Rectal smooth muscle tissue (tissue), 1 donor: ENCODE measurements at regions not wholly inside any gene's neighbourhood (a gene's known extent, or its start where the extent isn't known, plus 50 kb on each side); places are given as distances from the start of the nearest gene placed in this dataset.

Experiments
- H3K27ac ChIP-seq: one replicate; pipeline ENCODE4 v1.7.0; 2013; ENCODE audit warnings: low read depth, low read length, inconsistent platforms
- H3K27me3 ChIP-seq: one replicate; pipeline ENCODE4 v1.7.0; 2013; ENCODE audit warnings: low read length; ENCODE audit not compliant: control insufficient read depth, insufficient read depth
- H3K36me3 ChIP-seq: one replicate; pipeline ENCODE4 v1.7.0; 2013; ENCODE audit warnings: low read length; ENCODE audit not compliant: control insufficient read depth, insufficient read depth
- H3K4me1 ChIP-seq: one replicate; pipeline ENCODE4 v1.7.0; 2013; ENCODE audit warnings: low read length; ENCODE audit not compliant: control insufficient read depth, insufficient read depth
- H3K4me3 ChIP-seq: one replicate; pipeline ENCODE4 v1.7.0; 2013; ENCODE audit warnings: low read length
- H3K9ac ChIP-seq: one replicate; pipeline ENCODE4 v1.7.0; 2013; ENCODE audit warnings: low read length

DNA sequence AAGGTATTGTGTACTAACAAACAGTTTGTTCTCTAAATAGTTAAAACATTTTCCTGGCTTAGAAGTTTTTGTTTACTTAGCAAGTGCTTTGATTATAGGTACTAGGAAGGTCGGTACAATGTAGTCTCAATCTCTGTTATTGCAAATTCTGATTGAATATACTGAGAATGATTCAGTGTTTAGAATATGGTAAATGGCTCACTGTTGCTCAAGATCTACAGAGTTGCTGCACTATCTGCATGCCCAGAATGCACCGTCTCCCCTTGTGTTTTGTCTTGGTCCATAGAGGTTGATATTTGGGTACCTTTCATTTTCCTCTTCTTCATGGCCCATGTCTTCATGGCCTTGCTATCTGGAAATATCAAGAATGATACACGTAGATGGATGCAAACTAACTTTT, 99.6 kb downstream of the KLF6 start:
- no peak overlapping the region for H3K4me3 ChIP-seq
- H3K27me3 ChIP-seq = no peaks in the 10 kb centered on the region
- no peaks in the 10 kb centered on the region for H3K36me3 ChIP-seq
- no peak overlapping the region for H3K9ac ChIP-seq
- no peaks in the 10 kb centered on the region for H3K4me1 ChIP-seq
- no peak overlapping the region for H3K27ac ChIP-seq

DNA sequence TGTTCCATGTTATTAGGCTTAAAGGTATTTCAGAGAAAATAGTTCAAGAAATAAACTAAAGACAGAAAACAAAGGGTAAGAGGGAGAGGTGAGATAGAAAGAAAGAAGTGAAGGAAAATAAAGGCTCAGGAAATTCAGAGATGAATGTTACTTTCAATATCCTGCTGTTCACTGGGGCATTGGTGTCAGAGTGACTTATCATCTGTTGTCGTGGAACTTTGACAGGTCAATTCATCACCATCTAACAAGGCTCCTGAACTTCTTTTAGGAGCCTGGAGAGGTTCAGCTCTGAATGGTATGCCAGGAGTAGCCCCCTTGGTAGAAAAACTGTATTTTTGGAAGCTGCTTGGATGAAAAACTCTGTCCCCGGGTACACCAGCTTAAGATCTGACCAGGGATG, 100.1 kb downstream of the KLF6 start:
- H3K27me3 ChIP-seq = no peaks in the 10 kb centered on the region
- no peaks in the 10 kb centered on the region for H3K36me3 ChIP-seq
- no peak overlapping the region for H3K4me3 ChIP-seq
- H3K9ac ChIP-seq = no peak overlapping the region
- no peaks in the 10 kb centered on the region for H3K4me1 ChIP-seq
- H3K27ac ChIP-seq = no peak overlapping the region

DNA sequence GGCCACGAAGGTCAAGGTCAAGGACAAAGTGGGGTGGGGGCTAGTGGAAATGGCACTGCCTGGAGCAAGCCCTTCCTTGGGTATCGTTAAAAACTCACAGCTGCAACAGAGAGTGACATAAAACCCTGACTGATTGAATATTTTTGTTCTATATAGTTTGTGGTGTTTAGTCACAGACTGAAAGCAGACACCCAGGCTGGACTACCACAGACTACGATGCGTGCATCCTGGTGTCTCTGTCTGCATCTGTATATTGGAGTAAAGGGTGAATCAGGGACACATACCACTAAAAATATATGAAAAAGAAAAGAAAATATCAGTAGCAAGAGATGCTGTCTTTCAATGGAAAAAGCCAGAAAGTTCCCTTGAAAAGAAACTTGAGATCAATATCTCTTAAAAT, 101.4 kb downstream of the KLF6 start:
- H3K27ac ChIP-seq = no peak overlapping the region
- no peak overlapping the region for H3K4me3 ChIP-seq
- H3K9ac ChIP-seq = no peak overlapping the region
- no peaks in the 10 kb centered on the region for H3K4me1 ChIP-seq
- no peaks in the 10 kb centered on the region for H3K36me3 ChIP-seq
- H3K27me3 ChIP-seq = no peaks in the 10 kb centered on the region

DNA sequence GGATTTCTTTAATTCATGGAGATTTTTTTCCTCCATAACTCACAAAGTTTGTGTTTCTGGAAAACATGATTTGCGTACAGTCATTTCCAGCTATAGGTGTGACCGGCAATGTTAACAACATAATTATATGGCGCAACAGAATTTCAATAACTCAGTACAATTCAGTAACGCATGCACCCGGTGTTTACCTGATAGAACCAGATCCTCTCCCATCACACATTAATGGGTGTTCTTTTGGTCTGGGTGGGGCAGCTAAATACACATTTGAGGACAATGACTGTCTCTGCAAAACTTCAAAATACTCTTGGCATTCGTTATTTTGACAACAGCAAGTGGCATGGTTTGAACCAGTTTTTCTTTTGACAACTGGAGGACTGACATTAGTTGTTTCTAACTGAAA, 102.3 kb downstream of the KLF6 start:
- Histone ChIP-seq H3K4me3 (no peak overlapping the region), H3K27me3 (no peaks in the 10 kb centered on the region), H3K9ac (no peak overlapping the region), H3K27ac (no peak overlapping the region), H3K36me3 (no peaks in the 10 kb centered on the region), H3K4me1 (no peaks in the 10 kb centered on the region)

DNA sequence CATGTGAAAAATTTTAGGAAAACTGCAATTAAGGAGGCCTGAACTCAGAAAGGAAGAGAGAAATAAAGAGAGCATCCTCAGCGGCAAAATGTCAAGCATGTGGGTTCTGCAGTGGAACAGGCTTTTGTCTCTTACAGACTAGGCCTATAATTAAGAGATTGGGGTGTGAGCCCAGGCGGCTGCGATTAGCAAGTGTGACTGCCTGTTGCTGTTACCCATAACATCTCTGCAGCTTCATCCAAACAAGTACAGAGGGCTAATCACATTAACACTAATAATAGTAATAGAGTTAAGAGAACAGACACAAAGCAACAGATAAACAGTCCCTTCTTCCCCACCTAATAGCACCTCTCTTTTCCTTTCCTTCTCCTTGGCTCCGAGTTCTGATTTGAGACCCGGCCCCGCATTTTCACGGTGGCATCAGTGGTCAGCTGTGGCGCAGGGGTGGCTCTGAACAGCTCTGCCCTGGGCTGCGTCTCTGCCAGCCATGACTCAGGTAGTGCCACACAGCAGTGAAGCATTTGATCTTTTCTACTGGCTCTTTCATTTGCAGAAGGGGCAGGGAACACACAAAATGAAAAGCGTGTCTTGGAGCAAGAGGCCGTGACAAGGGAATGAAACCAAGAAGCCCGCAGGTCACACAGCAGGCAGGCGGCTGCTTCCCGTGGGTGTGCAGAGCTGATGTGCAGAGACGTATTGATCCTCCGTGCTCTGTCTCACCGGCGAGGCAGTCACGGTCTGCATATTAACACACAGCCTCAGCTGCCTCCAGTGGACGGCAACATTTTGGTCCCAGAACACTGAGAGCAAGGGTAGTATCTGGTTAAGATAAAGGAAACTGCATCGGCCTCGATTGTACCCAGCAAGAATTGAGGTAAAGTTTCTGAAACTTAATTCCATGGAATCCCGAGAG, 103.1 kb downstream of the KLF6 start:
- Histone ChIP-seq H3K9ac (no peak overlapping the region), H3K4me3 (no peak overlapping the region), H3K27me3 (no peaks in the 10 kb centered on the region), H3K27ac (no peak overlapping the region), H3K36me3 (no peaks in the 10 kb centered on the region), H3K4me1 (no peaks in the 10 kb centered on the region)

DNA sequence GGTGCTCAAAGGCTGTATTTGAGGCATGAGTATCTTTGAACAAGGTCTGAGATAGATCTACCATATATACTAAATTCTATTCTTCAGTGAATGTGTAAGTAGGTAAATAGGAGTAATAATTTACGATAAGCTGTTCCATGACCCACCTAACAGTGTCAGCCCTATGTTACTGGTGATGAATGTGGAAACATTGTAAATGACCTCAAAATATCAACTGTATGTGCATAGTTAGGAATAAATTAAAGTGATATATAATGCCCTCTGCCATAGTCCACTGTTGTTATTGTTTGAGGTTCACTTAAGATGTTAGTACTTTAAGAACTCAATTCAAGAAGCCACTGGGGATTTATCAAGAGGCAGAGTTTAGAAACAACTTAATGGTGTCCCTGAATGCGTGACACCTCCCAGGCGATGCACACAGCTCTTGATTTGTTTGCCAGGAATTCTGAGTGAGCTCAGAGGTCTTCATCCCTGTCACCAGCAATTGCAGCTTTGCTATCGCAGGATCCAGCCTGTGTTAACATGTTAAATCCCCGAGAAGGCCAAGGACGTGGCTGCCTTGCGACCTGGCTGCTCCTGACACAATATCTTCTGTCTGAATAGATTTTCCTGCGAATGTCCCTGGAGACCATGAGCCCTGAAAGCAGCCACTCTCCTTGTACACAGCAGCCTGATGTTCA, 104.9 kb downstream of the KLF6 start:
- H3K4me1 ChIP-seq = no peaks in the 10 kb centered on the region

DNA sequence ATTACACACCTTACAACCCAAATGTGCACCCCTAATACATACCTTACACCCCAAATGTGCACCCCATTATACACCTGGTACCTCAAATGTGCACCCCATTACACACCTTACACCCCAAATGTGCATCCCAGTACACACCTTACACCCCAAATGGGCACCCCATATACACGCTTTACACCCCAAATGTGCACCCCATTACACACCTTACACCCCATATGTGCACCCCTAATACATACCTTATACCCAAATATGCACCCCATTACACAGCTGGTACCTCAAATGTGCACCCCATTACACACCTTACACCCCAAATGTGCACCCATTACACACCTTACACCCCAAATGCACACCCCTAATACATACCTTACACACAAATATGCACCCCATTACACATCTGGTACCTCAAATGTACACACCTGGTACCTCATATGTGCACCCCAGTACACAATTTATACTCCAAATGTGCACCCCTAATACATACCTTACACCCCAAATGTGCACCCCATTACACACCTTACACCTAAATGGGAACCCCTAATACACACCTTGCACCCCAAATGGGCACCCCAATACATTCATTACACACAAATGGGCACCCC, 106.3 kb downstream of the KLF6 start:
- Histone ChIP-seq H3K27me3 (no peaks in the 10 kb centered on the region), H3K4me1 (no peaks in the 10 kb centered on the region), H3K36me3 (no peaks in the 10 kb centered on the region), H3K4me3 (no peak overlapping the region), H3K27ac (no peak overlapping the region), H3K9ac (no peak overlapping the region)

More for the DNA sequence above, 104.9 kb downstream of the KLF6 start:
- Histone ChIP-seq H3K27ac (no peak overlapping the region), H3K36me3 (no peaks in the 10 kb centered on the region), H3K4me3 (no peak overlapping the region), H3K9ac (no peak overlapping the region), H3K27me3 (no peaks in the 10 kb centered on the region)

DNA sequence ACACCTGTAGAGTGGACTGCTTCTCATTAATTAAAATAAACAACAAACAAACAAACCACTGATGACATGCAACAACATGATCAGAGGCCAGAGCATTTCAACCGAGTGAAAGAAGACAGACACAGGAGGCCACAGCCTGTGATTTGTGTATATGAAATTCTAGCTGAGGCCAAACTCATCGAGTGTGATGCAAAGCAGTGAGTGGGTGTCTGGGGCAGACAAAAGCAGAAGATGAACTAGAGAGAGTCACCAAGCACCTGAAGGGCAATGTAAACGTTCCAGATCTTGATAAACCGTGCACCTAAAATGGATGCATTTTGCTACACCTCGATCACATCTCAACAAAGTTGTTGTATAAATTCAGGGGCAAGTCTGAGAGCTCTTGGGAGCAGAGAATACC, 108.4 kb downstream of the KLF6 start:
- no peak overlapping the region for H3K4me3 ChIP-seq
- H3K36me3 ChIP-seq = no peaks in the 10 kb centered on the region
- no peak overlapping the region for H3K9ac ChIP-seq
- no peak overlapping the region for H3K27ac ChIP-seq
- H3K27me3 ChIP-seq = no peaks in the 10 kb centered on the region
- H3K4me1 ChIP-seq = no peaks in the 10 kb centered on the region

DNA sequence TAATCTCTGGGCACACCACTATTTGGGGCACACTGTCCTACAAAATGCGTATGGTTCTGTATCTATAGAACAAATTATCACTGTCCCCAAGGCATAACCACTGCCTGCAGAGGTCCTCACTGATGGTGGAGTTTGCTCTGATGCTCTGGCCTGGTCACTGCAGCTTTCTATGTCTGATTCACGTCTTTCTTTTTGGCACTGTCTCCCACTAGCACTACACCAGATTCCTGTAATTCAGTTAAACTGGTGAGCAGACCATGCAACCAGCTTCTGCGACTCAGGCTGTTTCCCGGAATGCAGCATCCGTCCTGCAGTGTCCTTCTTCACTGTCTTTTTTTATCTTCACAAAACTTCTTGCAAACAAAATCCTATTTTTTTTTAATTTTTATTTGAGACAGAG, 112.8 kb downstream of the KLF6 start:
- Histone ChIP-seq H3K4me1 (no peaks in the 10 kb centered on the region), H3K27ac (no peak overlapping the region), H3K4me3 (no peak overlapping the region), H3K27me3 (no peaks in the 10 kb centered on the region), H3K9ac (no peak overlapping the region), H3K36me3 (no peaks in the 10 kb centered on the region)

DNA sequence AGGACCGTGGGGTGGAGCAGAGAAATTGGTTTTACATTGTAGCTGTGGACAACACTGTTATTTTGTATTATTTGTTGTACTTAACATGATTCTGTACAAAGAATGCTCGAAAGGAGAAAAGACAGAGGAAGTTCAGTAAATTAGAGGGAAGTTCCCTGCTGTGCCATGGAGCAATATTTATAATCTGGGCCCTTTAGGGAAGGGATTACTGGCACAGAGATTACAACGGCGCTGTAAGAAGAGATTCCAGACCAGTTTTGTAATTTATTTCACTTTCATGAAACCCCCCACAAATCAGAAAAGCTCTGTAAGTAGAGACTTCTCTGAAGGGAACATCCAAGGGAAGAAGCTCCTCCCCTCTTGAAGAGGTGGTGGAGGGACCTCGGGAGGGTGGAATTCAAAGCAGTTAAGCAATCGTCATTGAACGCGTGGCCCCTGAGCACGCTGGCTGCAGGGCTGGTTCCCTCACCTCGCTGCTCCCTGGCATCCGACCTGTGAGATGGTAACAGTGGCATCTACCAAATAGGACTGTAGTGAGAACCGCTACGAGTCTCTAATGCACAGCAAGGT, 113.5 kb downstream of the KLF6 start:
- Histone ChIP-seq H3K9ac (no peak overlapping the region), H3K27ac (no peak overlapping the region), H3K36me3 (no peaks in the 10 kb centered on the region), H3K27me3 (no peaks in the 10 kb centered on the region), H3K4me3 (no peak overlapping the region), H3K4me1 (no peaks in the 10 kb centered on the region)

DNA sequence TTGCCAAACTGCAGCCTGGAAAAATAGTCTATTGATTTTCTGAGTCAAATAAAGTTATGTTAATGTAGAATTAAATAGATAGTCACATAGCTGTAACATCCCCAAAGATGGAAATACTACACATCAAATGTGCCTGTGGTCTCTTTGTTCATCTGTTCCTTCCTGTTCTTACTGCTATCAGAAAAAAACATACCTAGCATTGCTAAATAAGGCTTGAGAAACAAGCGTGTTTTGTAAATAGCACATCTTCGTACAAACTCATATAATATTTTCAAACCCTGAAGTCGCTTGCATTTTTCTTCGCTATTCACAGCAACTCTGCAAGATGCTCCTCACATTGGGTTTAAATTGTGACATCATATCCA, 116.1 kb downstream of the KLF6 start:
- no peaks in the 10 kb centered on the region for H3K27me3 ChIP-seq
- no peak overlapping the region for H3K27ac ChIP-seq
- no peak overlapping the region for H3K9ac ChIP-seq
- no peaks in the 10 kb centered on the region for H3K36me3 ChIP-seq
- H3K4me1 ChIP-seq = no peaks in the 10 kb centered on the region
- H3K4me3 ChIP-seq = no peak overlapping the region

DNA sequence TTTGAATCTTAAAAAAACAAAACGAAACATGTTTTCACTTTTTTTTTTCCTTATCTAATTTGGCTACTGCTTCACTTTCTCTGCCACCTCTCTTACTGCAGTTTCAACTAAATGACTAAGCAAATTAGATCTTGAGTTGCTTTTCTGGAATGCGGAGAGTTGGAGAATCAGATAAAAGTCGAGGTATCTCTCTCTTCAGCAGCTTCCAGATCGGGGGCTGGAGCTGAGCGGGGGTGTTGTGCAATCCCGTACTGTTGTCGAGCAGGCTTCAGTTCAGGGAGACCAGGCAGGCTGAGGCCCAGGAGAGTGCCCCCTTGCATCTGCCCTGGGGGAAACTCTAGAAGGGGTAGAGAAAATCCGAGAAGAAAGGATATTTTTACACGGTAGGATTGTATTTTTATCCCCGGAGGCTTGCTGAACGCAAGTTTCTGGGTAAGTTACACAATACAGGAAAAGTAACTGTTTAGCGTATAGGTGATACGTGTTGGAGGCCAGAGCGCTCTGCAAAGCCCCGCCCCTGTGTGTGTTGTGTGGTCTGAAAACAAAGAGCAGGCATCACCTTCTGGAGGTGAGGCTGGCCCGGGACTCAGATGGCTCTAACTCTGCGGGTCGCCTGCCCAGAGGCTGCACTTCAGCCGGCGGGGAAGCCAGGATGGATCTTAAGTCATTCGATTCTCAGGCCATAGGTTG, 116.6 kb downstream of the KLF6 start:
- Histone ChIP-seq H3K27ac (no peak overlapping the region), H3K4me3 (peak overlapping the region; percentile 43), H3K9ac (no peak overlapping the region), H3K36me3 (no peaks in the 10 kb centered on the region), H3K4me1 (no peaks in the 10 kb centered on the region), H3K27me3 (no peaks in the 10 kb centered on the region)
